Ascending aorta (tissue), 2 donors: ENCODE measurements at regions not wholly inside any gene's neighbourhood (a gene's known extent, or its start where the extent isn't known, plus 50 kb on each side); places are given as distances from the start of the nearest gene placed in this dataset.

Experiments
- DNase-seq, 2 donors: peaks; one replicate each; pipeline ENCODE4 v3.0.0-alpha.2; 2019; ENCODE audit warnings: low spot score in 2 of 2
- H3K27ac ChIP-seq, 2 donors: fragments of 200-600 bp; sonication (generic); one replicate each; pipeline ENCODE4 v1.5.1; 2016 to 2017; ENCODE audit warnings: mild to moderate bottlenecking in 1 of 2
- H3K27me3 ChIP-seq: fragments of 200-600 bp; sonication (generic); one replicate; pipeline ENCODE4 v1.5.1; 2017
- H3K36me3 ChIP-seq, 2 donors: fragments of 200-600 bp; sonication (generic); one replicate each; pipeline ENCODE4 v1.5.1; 2016
- H3K4me1 ChIP-seq, 2 donors: fragments of 200-600 bp; sonication (generic); one replicate each; pipeline ENCODE4 v1.5.1; 2016 to 2017; ENCODE audit warnings: mild to moderate bottlenecking in 1 of 2
- H3K4me3 ChIP-seq, 2 donors: fragments of 200-600 bp; sonication (generic); one replicate each; pipeline ENCODE4 v1.5.1; 2016 to 2017; ENCODE audit warnings: mild to moderate bottlenecking in 1 of 2
- H3K9me3 ChIP-seq, 2 donors: fragments of 200-600 bp; sonication (generic); one replicate each; pipeline ENCODE4 v1.5.1; 2016
- intact Hi-C: fragments of 100-400 bp; cut with DNase I; formaldehyde crosslinking; loops from one replicate; pipeline ENCODE4 v1.15.1; 2023
- TF ChIP-seq, protein P1 (sequence below), 3 experiments: fragments of 200-600 bp in 2 of 3; fragments of 450-650 bp in 1 of 3; sonication (generic) in 2 of 3; IDR thresholded peaks; one replicate each; pipeline ENCODE4 v1.5.1; 2016 to 2019; ENCODE audit warnings: antibody characterized with exemption in 3 of 3, mild to moderate bottlenecking in 1 of 3, moderate library complexity in 1 of 3

DNA sequence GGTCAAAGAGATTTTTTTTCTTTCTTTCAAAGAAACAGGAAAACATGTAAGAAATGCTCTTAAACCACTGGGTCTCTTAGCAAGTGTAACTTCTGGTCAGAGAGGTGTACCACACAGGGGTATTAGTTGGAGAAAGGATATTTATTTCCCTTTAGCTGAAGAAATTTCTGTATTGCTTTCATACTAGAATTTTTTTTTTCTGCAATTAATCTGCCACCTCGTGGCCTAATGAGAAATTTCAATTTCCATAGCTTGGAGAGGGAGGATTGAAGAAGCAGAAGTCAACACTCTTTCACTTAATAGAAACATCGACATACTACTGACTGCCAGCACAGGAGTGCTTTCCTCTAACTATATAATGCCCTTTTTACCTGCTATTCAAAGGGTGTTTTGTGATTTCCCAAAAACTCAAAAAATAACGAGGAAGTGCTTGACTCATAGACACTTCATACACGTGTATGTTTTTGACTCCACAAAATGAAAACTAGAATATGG, 177.6 kb upstream of the NAMPT start:
- Histone ChIP-seq H3K27me3 (no peaks in the 10 kb centered on the region), H3K4me3 (no peak overlapping the region), H3K4me1 (no peaks in the 10 kb centered on the region), H3K36me3 (no peaks in the 10 kb centered on the region), H3K27ac (no peak overlapping the region), H3K9me3 (no peaks in the 10 kb centered on the region)
- DNase-seq, result no peak
- intact Hi-C loops, result loop anchor here (1.0 to 10.0 kb wide), 2 partner anchors 286 to 408 kb away; no protein-coding TSS in a partner anchor
- TF ChIP-seq, protein P1, sequence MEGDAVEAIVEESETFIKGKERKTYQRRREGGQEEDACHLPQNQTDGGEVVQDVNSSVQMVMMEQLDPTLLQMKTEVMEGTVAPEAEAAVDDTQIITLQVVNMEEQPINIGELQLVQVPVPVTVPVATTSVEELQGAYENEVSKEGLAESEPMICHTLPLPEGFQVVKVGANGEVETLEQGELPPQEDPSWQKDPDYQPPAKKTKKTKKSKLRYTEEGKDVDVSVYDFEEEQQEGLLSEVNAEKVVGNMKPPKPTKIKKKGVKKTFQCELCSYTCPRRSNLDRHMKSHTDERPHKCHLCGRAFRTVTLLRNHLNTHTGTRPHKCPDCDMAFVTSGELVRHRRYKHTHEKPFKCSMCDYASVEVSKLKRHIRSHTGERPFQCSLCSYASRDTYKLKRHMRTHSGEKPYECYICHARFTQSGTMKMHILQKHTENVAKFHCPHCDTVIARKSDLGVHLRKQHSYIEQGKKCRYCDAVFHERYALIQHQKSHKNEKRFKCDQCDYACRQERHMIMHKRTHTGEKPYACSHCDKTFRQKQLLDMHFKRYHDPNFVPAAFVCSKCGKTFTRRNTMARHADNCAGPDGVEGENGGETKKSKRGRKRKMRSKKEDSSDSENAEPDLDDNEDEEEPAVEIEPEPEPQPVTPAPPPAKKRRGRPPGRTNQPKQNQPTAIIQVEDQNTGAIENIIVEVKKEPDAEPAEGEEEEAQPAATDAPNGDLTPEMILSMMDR (IDR thresholded peaks at IDR 0.05), result peak; percentile 26 to 57 (median 42)

DNA sequence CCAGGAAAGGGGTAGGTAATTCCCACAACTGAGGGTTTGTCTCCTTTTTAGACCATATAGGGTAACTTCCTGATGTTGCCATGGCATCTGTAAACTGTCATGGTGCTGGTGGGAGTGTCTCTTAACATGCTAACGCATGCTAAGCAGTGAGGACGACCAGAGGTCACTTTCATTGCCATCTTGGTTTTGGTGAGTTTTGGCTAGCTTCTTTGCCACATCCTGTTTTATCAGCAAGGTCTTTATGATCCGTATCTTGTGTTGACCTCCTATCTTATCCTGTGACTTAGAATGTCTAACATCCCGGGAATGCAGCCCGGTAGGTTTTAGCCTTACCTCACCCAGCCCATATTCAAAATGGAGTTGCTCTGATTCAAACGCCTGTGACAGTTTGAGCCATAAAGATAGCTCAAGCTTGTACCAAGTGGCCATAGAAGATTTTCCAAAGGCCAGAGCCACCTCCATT, 176.0 kb upstream of the NAMPT start:
- TF ChIP-seq, protein P1 (IDR thresholded peaks at IDR 0.05), result no peak
- H3K36me3 ChIP-seq, result no peaks in the 10 kb centered on the region
- no peaks in the 10 kb centered on the region for H3K9me3 ChIP-seq
- DNase-seq, result no peak
- intact Hi-C loops, result loop anchor here (10.0 kb wide), 1 partner anchor 406 kb away; no protein-coding TSS in a partner anchor
- H3K4me3 ChIP-seq, result no peak overlapping the region
- no peaks in the 10 kb centered on the region for H3K4me1 ChIP-seq
- H3K27ac ChIP-seq, result no peak overlapping the region
- H3K27me3 ChIP-seq, result no peaks in the 10 kb centered on the region

DNA sequence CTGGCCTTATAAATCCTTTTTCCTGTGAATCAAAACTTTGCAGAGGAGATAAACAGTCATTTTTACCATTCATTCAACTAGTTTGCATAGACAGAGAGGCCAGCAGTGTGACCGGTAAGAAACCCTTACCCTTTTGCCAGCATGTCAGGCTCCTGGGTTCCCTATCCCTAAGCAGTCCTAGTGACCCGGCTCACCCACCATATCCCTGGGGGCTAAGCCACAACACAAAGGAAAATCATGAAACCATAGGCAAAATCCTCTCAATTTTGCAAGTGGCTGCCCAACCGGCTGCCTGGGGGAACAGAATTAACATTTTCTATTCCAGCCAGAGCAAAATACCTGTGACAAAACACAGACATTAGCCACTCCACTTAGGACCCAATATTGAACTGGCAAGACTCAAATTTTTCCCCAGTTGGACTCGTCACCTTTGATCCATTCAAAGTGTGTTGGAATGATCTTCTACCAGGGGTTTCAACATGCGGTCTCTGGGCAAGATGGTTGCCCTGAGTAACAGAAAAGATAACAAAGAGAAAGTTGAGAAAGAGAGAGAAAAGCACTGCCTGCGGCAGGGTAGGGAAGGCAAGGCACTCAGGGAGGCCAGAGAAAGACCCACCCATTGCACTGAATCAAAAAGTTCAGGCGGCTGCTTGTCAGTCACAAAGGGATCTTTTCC, 174.8 kb upstream of the NAMPT start:
- DNase-seq, result no peak

DNA sequence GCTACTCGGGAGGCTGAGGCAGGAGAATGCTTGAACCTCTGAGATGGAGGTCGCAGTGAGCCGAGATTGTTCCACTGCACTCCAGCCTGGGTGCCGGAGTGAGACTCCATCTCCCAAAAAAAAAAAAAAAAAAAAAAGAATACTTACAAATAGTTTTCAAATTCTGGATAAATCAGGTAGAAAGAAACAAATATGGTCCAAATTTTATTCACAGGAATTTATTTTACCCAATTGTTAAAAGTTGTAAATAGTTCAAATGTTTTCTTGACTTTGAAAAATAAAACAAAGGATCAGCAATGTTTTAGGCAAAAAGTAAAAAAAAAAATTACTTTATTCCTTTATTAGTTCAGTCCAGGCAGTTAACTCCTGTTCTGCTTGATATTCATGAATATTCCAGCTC, 172.9 kb upstream of the NAMPT start:
- no peak overlapping the region for H3K27ac ChIP-seq
- intact Hi-C loops, result no loop called here
- H3K9me3 ChIP-seq, result no peaks in the 10 kb centered on the region
- H3K27me3 ChIP-seq, result no peaks in the 10 kb centered on the region
- H3K36me3 ChIP-seq, result no peaks in the 10 kb centered on the region
- no peak overlapping the region for H3K4me3 ChIP-seq
- no peak for DNase-seq
- TF ChIP-seq, protein P1 (IDR thresholded peaks at IDR 0.05), result no peak
- no peaks in the 10 kb centered on the region for H3K4me1 ChIP-seq

More for the DNA sequence above, 174.8 kb upstream of the NAMPT start:
- H3K4me1 ChIP-seq, result no peaks in the 10 kb centered on the region
- TF ChIP-seq, protein P1 (IDR thresholded peaks at IDR 0.05), result no peak
- intact Hi-C loops, result loop anchor here (10.0 kb wide), 1 partner anchor 405 kb away; no protein-coding TSS in a partner anchor
- no peaks in the 10 kb centered on the region for H3K36me3 ChIP-seq
- no peaks in the 10 kb centered on the region for H3K9me3 ChIP-seq
- H3K27ac ChIP-seq, result no peak overlapping the region
- no peaks in the 10 kb centered on the region for H3K27me3 ChIP-seq
- H3K4me3 ChIP-seq, result no peak overlapping the region

DNA sequence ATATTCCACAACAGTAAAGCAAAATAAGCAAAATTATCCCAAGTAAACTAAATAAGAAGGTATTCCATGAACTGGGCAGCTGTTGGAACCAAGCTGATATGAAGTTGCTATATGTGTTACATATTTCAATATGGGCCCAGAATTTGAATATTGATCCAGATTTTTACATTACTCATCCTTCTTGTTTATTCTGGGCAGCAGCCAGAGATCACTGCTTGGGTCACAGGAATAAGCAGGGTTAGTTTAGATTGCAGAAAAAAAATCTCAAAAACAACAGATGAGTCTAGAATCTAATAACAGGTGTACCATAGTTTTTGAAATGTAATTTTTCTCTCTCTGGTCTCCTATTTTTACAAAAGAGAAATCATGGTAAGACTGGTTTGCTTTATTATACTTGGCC, 171.5 kb upstream of the NAMPT start:
- Histone ChIP-seq H3K4me3 (no peak overlapping the region), H3K27ac (no peak overlapping the region), H3K4me1 (no peaks in the 10 kb centered on the region), H3K36me3 (no peaks in the 10 kb centered on the region), H3K27me3 (no peaks in the 10 kb centered on the region), H3K9me3 (no peaks in the 10 kb centered on the region)
- TF ChIP-seq, protein P1 (IDR thresholded peaks at IDR 0.05), result no peak
- no peak for DNase-seq
- intact Hi-C loops, result no loop called here
